ENCODE measurements at regions not wholly inside any gene's neighbourhood (a gene's known extent, or its start where the extent isn't known, plus 50 kb on each side); places are given as distances from the start of the nearest gene placed in this dataset.
"Not testable (repeated sequence)": the region's sequence is repeated elsewhere in the genome, so short reads cannot be mapped to it uniquely, and the experiment has no call there.

- no peak for DNase-seq
Measured at GRCh38 chr9:30280229-30280900, 2104.1 kb upstream of the ACO1 start.

GRCh38 chr9:30289435-30289834 is 2095.0 kb upstream of the ACO1 start:
- DNase-seq = no peak

DNA sequence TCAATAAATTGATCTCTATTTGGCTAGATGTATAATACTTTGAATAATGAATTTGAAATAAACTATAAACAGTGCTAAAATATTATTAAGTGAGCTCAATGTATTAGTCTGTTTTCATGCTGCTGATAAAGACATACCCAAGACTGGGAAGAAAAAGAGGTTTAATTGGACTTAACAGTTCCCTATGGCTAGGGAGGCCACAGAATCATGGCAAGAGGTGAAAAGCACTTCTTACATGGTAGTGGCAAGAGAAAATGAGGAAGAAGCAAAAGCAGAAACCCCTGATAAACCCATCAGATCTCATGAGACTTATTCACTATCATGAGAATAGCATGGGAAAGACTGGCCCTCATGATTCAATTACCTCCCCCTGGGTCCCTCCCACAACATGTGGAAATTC is 2092.4 kb upstream of the ACO1 start:
- not testable (repeated sequence) for DNase-seq

- DNase-seq = no peak
Measured at GRCh38 chr9:30293231-30293630, 2091.2 kb upstream of the ACO1 start.

DNA sequence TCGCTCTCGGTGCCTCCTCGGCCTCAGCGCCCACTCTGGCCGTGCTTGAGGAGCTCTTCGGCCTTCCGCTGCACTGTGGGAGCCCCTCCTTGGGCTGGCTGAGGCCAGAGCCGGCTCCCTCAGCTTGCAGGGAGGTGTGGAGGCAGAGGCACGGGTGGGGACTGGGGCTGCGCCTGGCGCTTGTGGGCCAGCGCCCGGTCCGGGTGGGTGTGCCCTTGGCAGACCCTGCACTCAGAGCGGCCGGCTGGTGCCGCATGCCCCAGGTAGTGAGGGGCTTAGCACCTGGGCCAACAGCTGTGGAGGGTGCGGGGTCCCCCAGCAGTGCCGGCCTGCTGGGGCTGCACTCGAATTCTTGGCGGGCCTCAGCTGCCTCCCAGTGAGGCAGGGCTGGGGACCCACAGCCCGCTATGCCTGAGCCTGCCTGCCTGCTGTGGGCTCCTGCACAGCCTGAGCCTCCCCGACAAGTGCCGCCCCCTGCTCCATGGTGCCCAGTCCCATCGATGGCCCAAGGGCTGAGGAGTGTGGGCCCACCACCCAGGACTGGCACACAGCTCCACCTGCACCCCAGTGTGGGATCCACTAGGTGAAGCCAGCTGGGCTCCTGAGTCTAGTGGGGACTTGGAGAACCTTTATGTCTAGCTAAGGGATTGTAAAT is 2085.2 kb upstream of the ACO1 start:
- no peak for DNase-seq

DNA sequence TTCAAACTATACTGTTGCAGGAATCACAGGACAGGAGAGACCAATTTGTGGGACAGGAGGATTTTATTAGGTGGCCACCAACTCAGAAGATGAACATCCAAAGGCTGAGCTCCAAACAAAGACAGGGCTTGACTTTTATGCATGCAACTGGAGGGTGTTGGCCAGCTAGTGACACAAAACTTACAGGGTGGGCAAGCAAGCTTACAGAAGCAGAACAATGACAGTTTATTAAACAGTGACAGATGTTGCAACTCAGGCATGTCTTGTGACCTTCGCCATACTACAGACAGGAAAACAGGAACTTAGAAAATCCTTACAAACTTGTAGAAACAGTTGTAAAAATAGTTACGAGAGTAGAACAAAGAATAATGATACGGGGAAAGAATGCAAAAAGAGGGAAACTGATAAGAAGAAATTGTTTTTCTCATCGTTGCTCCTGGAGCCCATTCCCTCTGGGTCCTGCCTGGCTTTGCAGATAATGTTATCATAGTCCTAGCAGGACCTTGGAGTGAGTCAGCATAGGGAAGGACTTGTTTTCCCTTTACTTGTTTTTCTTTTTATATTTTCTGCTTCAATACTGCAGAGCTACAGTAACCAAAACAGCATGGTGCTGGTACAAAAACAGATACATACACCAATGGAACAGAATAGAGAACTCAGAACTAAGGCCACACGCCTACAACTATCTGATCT is 2083.0 kb upstream of the ACO1 start:
- no peak for DNase-seq

DNA sequence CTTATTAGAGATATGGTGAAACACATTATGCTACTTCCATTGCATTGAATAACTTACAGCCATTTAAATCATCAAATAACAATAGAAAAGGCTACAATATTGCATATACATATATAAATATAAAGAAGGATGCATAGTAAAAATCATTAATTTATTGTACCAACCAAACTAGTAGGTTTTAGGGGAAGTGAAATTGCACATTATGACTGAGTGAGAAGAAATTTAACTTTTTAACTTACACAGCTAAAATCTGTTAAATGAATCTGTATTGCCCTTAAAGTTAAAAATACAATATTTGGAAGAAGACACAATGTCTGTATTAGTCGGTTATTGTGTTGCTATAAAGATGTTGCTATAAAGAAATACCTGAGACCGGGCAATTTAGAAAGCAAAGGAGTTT is 2073.7 kb upstream of the ACO1 start:
- DNase-seq = no peak

DNA sequence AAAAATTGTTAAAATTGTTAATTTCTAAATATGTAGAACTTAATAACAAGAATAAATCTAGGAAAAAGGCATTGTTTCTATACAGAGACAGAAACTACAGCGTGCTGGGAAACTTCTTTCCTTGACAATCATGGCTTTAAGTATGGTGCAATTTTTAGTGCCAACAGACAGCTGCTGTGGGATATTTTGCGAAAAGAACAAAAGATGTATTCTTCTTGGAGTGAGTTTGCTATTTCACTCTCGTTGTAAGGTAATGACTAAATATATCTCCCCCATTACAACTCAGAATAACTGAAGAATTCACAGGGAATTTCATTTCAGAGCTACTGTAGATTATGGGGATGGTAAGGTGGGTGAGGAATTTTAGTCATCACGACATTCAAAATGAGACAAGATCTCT is 2055.0 kb upstream of the ACO1 start:
- DNase-seq = no peak

DNA sequence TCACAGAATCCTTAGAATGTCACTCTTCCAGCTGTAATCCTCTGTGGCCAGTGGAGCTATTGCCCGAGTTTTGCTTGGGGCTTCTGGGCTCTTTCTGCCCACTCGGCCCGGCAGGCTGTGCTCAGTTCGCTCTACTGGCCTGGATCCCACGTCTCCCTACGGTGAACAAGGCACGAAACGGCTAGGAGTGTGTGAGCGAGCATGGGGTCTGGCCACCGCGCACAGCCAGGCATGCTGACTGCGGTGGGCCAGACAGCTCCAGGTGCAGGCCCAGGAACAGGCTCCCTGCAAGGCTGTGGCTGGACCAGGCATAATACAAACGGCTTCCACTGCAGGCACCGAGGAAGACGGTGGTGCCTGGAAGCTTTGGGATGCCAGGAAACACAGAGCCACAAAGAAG is 2035.5 kb upstream of the ACO1 start:
- DNase-seq = no peak

DNA sequence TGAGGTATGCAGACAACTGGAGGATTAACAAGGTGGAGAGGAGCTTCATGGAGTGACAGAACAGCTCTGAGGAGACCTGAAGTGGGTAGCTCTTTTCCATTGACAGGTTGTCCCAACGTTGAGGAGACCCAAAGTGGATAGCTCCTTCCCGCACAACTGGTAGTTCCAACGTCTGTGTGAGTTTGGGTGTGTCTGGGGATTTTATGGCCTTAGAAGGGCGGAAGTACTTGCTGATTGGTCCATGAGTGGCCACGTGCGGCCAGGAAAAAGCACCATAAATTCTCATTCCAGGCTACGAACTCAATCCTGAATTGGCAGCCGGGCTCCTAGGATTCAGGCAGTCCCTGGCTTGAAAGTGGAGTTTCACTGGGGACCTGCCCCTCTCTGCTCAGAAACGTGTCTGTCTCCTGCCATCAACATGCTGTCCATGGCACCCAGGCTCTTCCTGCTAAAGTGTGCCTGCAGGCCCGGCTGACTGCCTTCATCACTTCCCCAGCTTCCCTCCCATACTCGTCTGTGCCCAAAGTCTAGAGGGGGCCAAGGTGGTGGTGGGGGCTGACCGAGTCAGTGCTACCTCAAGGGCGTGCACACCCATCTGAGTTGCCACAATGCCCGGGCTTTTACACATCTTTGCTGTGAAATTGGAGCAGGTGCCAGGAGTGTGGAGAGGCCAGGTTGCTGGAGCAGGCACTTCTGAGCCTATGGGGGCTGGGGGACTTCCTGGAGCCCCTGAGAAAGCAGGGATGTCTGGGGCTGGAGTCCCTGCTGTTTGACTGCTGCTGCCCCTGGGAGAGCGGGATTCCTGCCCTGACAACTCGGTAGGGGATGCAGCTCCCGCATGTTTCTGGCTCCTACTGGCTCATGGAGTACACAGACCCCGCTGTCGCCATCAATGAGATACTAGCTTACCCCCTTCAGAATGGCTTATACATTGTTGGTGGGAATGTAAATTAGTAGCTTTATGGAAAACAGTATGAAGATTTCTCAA is 2034.6 kb upstream of the ACO1 start:
- DNase-seq = no peak

DNA sequence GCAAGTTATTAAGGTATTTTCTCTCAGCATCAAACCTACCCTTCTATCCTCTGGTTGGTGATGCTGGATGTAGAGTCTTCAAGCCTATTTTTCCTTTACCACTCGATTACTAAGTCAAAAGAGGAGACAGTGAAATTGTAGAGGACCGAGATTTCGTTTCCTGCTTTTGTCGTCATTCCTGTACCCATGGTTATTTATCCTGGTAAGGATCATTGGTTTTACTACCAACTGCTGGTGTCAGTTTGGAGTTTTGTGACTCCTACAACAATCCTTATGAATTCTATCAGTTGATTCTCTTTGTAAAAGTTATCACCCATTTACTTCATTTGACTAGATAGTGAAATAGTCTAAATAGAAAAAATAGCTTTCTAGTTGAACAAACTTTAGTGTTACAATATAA is 2028.2 kb upstream of the ACO1 start:
- no peak for DNase-seq

GRCh38 chr9:30362373-30362772 is 2022.1 kb upstream of the ACO1 start:
- DNase-seq = no peak

- DNase-seq = not testable (repeated sequence)
Measured at GRCh38 chr9:30366140-30366539, 2018.3 kb upstream of the ACO1 start.

DNA sequence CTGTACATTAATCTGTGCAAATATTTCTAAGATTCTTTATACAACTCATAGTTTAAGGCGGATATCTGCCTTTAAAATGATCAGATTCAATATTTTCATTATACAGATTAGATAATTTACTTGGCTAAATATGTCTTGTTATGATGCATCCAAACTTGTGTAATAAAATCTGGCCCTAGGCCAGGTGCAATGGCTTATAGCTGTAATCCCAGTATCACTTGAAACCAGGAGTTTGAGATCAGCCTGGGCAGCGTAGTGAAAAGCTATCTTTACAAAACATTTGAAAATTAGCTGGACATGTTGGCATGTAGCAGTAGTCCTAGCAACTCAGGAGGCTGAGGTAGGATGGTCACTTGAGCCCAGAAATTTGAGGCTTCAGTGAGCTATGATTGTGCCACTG is 2002.2 kb upstream of the ACO1 start:
- no peak for DNase-seq

DNA sequence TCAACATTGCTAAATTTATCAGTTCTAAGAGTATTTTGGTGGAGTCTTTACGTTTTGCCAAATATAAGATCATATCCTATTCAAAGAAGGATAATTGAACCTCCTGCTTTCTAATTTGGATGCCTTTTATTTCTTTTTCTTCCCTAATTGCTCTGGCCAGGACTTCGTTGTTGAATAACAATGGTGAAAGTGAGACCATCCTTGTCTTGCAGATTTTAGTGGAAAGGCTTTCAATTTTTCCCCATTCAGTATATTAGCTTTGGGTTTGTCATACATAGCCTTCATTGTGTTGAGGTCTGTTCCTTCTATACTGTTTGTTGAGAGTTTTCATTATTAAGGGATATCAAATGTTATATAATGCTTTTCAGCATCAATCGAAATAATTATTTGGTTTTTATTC is 1974.2 kb upstream of the ACO1 start:
- DNase-seq = no peak

- no peak for DNase-seq
Measured at GRCh38 chr9:30411571-30411970, 1972.9 kb upstream of the ACO1 start.

DNA sequence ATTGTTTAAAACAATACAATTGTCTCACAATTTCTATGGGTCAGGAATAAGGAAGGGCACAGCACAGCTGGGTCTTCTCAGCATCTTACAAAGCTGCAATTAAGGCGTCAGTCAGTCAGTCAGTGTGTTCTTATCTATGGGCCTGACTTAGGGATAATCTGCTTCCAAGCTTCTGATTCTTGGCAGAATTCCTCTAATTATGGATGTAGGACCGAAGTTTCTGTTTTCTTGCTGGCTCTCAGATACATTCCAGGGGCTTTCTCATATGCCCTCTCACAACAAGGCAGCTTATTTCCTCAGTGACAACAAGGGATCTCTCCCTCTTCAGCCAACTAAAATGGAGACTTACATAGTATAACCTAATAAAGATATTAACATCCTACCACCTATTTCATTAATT is 1925.3 kb upstream of the ACO1 start:
- DNase-seq = no peak

- DNase-seq = no peak
Measured at GRCh38 chr9:30476826-30477225, 1907.6 kb upstream of the ACO1 start.

GRCh38 chr9:30478684-30479083 is 1905.8 kb upstream of the ACO1 start:
- DNase-seq = no peak

- no peak for DNase-seq
Measured at GRCh38 chr9:30482499-30482898, 1901.9 kb upstream of the ACO1 start.

DNA sequence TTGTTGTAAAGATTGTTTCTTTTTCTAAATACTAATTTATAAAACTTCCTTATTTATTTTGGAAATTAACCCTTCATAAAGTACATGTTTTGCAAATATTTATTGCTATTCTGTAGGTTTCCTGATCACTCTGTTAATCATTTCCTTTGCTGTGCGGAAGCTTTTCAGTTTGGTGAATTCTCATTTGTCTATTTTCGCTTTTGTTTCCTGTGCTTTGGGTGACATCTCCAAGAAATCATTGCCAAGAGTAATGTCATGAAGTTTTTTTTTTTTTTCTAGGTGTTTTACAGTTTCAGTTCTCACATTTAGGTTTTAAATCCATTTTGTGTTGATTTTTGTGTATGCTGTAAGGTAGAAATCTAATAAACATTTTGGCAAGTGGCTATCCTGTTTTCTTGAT is 1899.8 kb upstream of the ACO1 start:
- no peak for DNase-seq

DNA sequence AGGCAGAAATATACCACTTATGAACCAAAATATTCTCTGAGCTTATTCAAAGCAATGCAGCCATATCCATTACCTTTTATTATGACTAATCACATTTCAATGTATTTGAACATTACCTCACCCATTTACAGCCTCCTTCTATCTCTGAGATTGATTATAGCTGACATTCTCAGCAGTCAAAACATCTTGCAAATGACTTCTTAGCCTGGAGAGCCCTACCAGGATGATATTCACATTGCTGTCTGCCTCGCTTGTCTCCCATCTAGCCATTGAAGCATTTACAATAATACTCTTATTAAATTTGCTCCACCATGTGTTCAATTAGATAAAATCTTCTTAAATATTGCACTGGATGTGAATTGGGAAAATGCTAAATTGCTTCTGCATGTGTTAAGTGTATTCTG is 1879.9 kb upstream of the ACO1 start:
- DNase-seq = no peak

DNA sequence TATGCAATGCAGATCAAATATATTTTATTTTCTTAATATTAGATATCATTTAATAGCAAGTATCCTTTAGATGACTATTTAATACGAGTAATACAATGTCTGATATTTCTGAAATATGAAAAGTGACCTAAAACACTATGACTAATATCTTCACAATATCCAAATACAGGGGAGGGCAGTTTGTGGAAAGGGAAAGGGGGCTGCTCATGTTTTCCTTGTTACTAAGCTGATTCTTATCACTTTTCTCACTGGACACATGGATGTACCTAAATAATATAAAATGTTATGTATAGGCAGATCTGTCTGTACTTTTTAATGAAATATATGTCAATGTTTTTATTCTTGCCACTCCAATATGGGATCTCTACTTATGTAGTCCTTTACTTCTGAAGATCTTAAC is 1879.1 kb upstream of the ACO1 start:
- no peak for DNase-seq
